Stimulated activated effector memory CD8-positive, alpha-beta T cell treated with anti-CD3 and anti-CD28 coated beads, Interleukin-12 subunit alpha, Interleukin-12 subunit beta, amount 100 ng/mL, for 72 hours (primary cell): ENCODE measurements at regions not wholly inside any gene's neighbourhood (a gene's known extent, or its start where the extent isn't known, plus 50 kb on each side); places are given as distances from the start of the nearest gene placed in this dataset.

ENCODE experiments used
- ATAC-seq: fragments of 150-1000 bp; cut with Tn5 transposase; 2 replicates; pipeline ENCODE4 v1.10.0; 2021
- DNase-seq, 2 donors: peaks; one replicate each; pipeline ENCODE4 v3.0.0; 2021 to 2022; ENCODE audit warnings: low spot score in 2 of 2
- H3K27ac Mint-ChIP-seq: one replicate; pipeline ENCODE4 v1.8.0; 2022; ENCODE audit warnings: mild to moderate bottlenecking, mixed read lengths
- H3K36me3 Mint-ChIP-seq: one replicate; pipeline ENCODE4 v1.8.0; 2022; ENCODE audit warnings: mild to moderate bottlenecking, mixed read lengths
- H3K4me1 Mint-ChIP-seq: one replicate; pipeline ENCODE4 v1.8.0; 2022; ENCODE audit warnings: mixed read lengths
- H3K4me3 Mint-ChIP-seq: one replicate; pipeline ENCODE4 v1.8.0; 2022; ENCODE audit warnings: mild to moderate bottlenecking, mixed read lengths
- H3K9me3 Mint-ChIP-seq: one replicate; pipeline ENCODE4 v1.8.0; 2022; ENCODE audit warnings: mixed read lengths

- no peaks in the 10 kb centered on the region for H3K4me1 Mint-ChIP-seq
- H3K27ac Mint-ChIP-seq: no peak overlapping the region
- peak; percentile 20 for ATAC-seq
These were observed 400.8 kb downstream of the CDH26 start for GRCh38 chr20:60359010-60359409.

GRCh38 chr20:60361761-60362395 is 403.7 kb downstream of the CDH26 start:
- no peaks in the 10 kb centered on the region for H3K9me3 Mint-ChIP-seq
- H3K36me3 Mint-ChIP-seq: no peaks in the 10 kb centered on the region
- ATAC-seq (no peak), DNase-seq (no peak)
- H3K4me3 Mint-ChIP-seq: no peak overlapping the region
- H3K27ac Mint-ChIP-seq: no peak overlapping the region
- H3K4me1 Mint-ChIP-seq: no peaks in the 10 kb centered on the region

More at GRCh38 chr20:60359010-60359409, 400.8 kb downstream of the CDH26 start:
- no peak overlapping the region for H3K4me3 Mint-ChIP-seq
- H3K9me3 Mint-ChIP-seq: no peaks in the 10 kb centered on the region
- H3K36me3 Mint-ChIP-seq: no peaks in the 10 kb centered on the region
- no peak for DNase-seq

- Mint-ChIP-seq H3K36me3 (no peaks in the 10 kb centered on the region), H3K4me3 (no peak overlapping the region), H3K4me1 (no peaks in the 10 kb centered on the region), H3K27ac (no peak overlapping the region), H3K9me3 (no peaks in the 10 kb centered on the region)
- DNase-seq: no peak
- ATAC-seq: no peak
These were observed 404.3 kb downstream of the CDH26 start for GRCh38 chr20:60362531-60362930.

- ATAC-seq (no peak), DNase-seq (no peak)
- no peak overlapping the region for H3K27ac Mint-ChIP-seq
- no peaks in the 10 kb centered on the region for H3K9me3 Mint-ChIP-seq
- no peaks in the 10 kb centered on the region for H3K36me3 Mint-ChIP-seq
- H3K4me3 Mint-ChIP-seq: no peak overlapping the region
- no peaks in the 10 kb centered on the region for H3K4me1 Mint-ChIP-seq
These were observed 405.5 kb downstream of the CDH26 start for GRCh38 chr20:60363698-60364097.

GRCh38 chr20:60365064-60365666 is 406.9 kb downstream of the CDH26 start:
- Mint-ChIP-seq H3K36me3 (no peaks in the 10 kb centered on the region), H3K27ac (no peak overlapping the region), H3K9me3 (no peaks in the 10 kb centered on the region), H3K4me1 (no peaks in the 10 kb centered on the region), H3K4me3 (no peak overlapping the region)
- ATAC-seq (peak; percentile 37), DNase-seq (no peak)

- H3K27ac Mint-ChIP-seq: no peak overlapping the region
- H3K36me3 Mint-ChIP-seq: no peaks in the 10 kb centered on the region
- ATAC-seq: no peak
- no peaks in the 10 kb centered on the region for H3K9me3 Mint-ChIP-seq
- no peak for DNase-seq
- no peak overlapping the region for H3K4me3 Mint-ChIP-seq
- H3K4me1 Mint-ChIP-seq: no peaks in the 10 kb centered on the region
These were observed 407.7 kb downstream of the CDH26 start for GRCh38 chr20:60365882-60366281.

GRCh38 chr20:60371384-60371783 is 413.2 kb downstream of the CDH26 start:
- no peak for DNase-seq
- no peaks in the 10 kb centered on the region for H3K9me3 Mint-ChIP-seq
- ATAC-seq: no peak
- H3K27ac Mint-ChIP-seq: no peak overlapping the region
- H3K4me1 Mint-ChIP-seq: peaks cover 7% of the 10 kb centered on the region
- no peaks in the 10 kb centered on the region for H3K36me3 Mint-ChIP-seq
- no peak overlapping the region for H3K4me3 Mint-ChIP-seq

GRCh38 chr20:60372275-60372674 is 414.1 kb downstream of the CDH26 start:
- no peaks in the 10 kb centered on the region for H3K36me3 Mint-ChIP-seq
- peaks cover 7% of the 10 kb centered on the region for H3K4me1 Mint-ChIP-seq
- no peaks in the 10 kb centered on the region for H3K9me3 Mint-ChIP-seq
- DNase-seq (no peak), ATAC-seq (no peak)
- no peak overlapping the region for H3K4me3 Mint-ChIP-seq
- H3K27ac Mint-ChIP-seq: no peak overlapping the region

GRCh38 chr20:60372822-60373221 is 414.6 kb downstream of the CDH26 start:
- DNase-seq (no peak), ATAC-seq (no peak)
- H3K4me1 Mint-ChIP-seq: peaks cover 7% of the 10 kb centered on the region
- no peak overlapping the region for H3K27ac Mint-ChIP-seq
- H3K9me3 Mint-ChIP-seq: no peaks in the 10 kb centered on the region
- H3K36me3 Mint-ChIP-seq: no peaks in the 10 kb centered on the region
- no peak overlapping the region for H3K4me3 Mint-ChIP-seq

- H3K4me3 Mint-ChIP-seq: no peak overlapping the region
- ATAC-seq: no peak
- no peak for DNase-seq
- H3K9me3 Mint-ChIP-seq: peaks cover 4% of the 10 kb centered on the region
- no peak overlapping the region for H3K27ac Mint-ChIP-seq
- H3K36me3 Mint-ChIP-seq: no peaks in the 10 kb centered on the region
- H3K4me1 Mint-ChIP-seq: no peaks in the 10 kb centered on the region
These were observed 420.4 kb downstream of the CDH26 start for GRCh38 chr20:60378620-60379019.

- Mint-ChIP-seq H3K27ac (no peak overlapping the region), H3K9me3 (peaks cover 4% of the 10 kb centered on the region), H3K36me3 (no peaks in the 10 kb centered on the region), H3K4me1 (no peaks in the 10 kb centered on the region), H3K4me3 (no peak overlapping the region)
- ATAC-seq: no peak
- no peak for DNase-seq
These were observed 423.6 kb downstream of the CDH26 start for GRCh38 chr20:60381643-60382400.

- Mint-ChIP-seq H3K9me3 (no peaks in the 10 kb centered on the region), H3K4me3 (no peak overlapping the region), H3K4me1 (no peaks in the 10 kb centered on the region), H3K27ac (no peak overlapping the region), H3K36me3 (no peaks in the 10 kb centered on the region)
- ATAC-seq (no peak), DNase-seq (no peak)
These were observed 431.2 kb downstream of the CDH26 start for GRCh38 chr20:60389441-60389840.

GRCh38 chr20:60389882-60390281 is 431.7 kb downstream of the CDH26 start:
- DNase-seq: no peak
- H3K9me3 Mint-ChIP-seq: no peaks in the 10 kb centered on the region
- no peak overlapping the region for H3K4me3 Mint-ChIP-seq
- no peak for ATAC-seq
- H3K4me1 Mint-ChIP-seq: no peaks in the 10 kb centered on the region
- no peaks in the 10 kb centered on the region for H3K36me3 Mint-ChIP-seq
- H3K27ac Mint-ChIP-seq: no peak overlapping the region

GRCh38 chr20:60395991-60396390 is 437.8 kb downstream of the CDH26 start:
- H3K9me3 Mint-ChIP-seq: peaks cover 6% of the 10 kb centered on the region
- DNase-seq (no peak), ATAC-seq (no peak)
- H3K4me1 Mint-ChIP-seq: no peaks in the 10 kb centered on the region
- H3K27ac Mint-ChIP-seq: no peak overlapping the region
- H3K36me3 Mint-ChIP-seq: no peaks in the 10 kb centered on the region
- H3K4me3 Mint-ChIP-seq: no peak overlapping the region

- Mint-ChIP-seq H3K27ac (no peak overlapping the region), H3K9me3 (peaks cover 6% of the 10 kb centered on the region), H3K4me1 (no peaks in the 10 kb centered on the region), H3K4me3 (no peak overlapping the region), H3K36me3 (no peaks in the 10 kb centered on the region)
- ATAC-seq (no peak), DNase-seq (no peak)
These were observed 442.3 kb downstream of the CDH26 start for GRCh38 chr20:60400567-60400966.
